A204.1 (cell line): ENCODE measurements at regions not wholly inside any gene's neighbourhood (a gene's known extent, or its start where the extent isn't known, plus 50 kb on each side); places are given as distances from the start of the nearest gene placed in this dataset.
"Not testable (repeated sequence)": the region's sequence is repeated elsewhere in the genome, so short reads cannot be mapped to it uniquely, and the experiment has no call there.

Experiments
- FAIRE-seq: peaks from 2 replicates; lab custom pipeline; 2012; peaks lifted over from hg19 to GRCh38; lab: Jason Lieb, UNC

GRCh38 chr6:134391205-134391604, 73.3 kb upstream of the SGK1 start:
- FAIRE-seq = no peak

GRCh38 chr6:134389658-134390057, 71.7 kb upstream of the SGK1 start:
- FAIRE-seq = no peak

- no peak for FAIRE-seq
These were observed 71.2 kb upstream of the SGK1 start for GRCh38 chr6:134389129-134389528.

- not testable (repeated sequence) for FAIRE-seq
These were observed 68.6 kb upstream of the SGK1 start for GRCh38 chr6:134386482-134386881.

GRCh38 chr6:134381959-134382358, 64.0 kb upstream of the SGK1 start:
- no peak for FAIRE-seq

- no peak for FAIRE-seq
These were observed 61.7 kb upstream of the SGK1 start for GRCh38 chr6:134379599-134379998.

- no peak for FAIRE-seq
These were observed 61.2 kb upstream of the SGK1 start for GRCh38 chr6:134379076-134379475.

GRCh38 chr6:134378426-134378825, 60.5 kb upstream of the SGK1 start:
- no peak for FAIRE-seq

- no peak for FAIRE-seq
These were observed 58.9 kb upstream of the SGK1 start for GRCh38 chr6:134376785-134377184.

GRCh38 chr6:134375220-134375580, 57.3 kb upstream of the SGK1 start:
- FAIRE-seq = no peak

GRCh38 chr6:134374491-134375219, 56.7 kb upstream of the SGK1 start:
- FAIRE-seq = no peak

- FAIRE-seq = no peak
These were observed 56.1 kb upstream of the SGK1 start for GRCh38 chr6:134373993-134374392.

- FAIRE-seq = no peak
These were observed 55.5 kb upstream of the SGK1 start for GRCh38 chr6:134373282-134373922.

- FAIRE-seq = no peak
These were observed 54.8 kb upstream of the SGK1 start for GRCh38 chr6:134372603-134373281.

GRCh38 chr6:134368670-134369069, 50.8 kb upstream of the SGK1 start:
- no peak for FAIRE-seq
